Right forelimb (tissue), 1 donor: ENCODE measurements at regions not wholly inside any gene's neighbourhood (a gene's known extent, or its start where the extent isn't known, plus 50 kb on each side); places are given as distances from the start of the nearest gene placed in this dataset.
A peak's percentile ranks its signal among the peaks of the same experiment; 100 is the strongest.
"Not testable (repeated sequence)": the region's sequence is repeated elsewhere in the genome, so short reads cannot be mapped to it uniquely, and the experiment has no call there.

Experiments
- DNase-seq: peaks from one replicate; pipeline ENCODE4 v3.0.0-alpha.2; 2018

DNA sequence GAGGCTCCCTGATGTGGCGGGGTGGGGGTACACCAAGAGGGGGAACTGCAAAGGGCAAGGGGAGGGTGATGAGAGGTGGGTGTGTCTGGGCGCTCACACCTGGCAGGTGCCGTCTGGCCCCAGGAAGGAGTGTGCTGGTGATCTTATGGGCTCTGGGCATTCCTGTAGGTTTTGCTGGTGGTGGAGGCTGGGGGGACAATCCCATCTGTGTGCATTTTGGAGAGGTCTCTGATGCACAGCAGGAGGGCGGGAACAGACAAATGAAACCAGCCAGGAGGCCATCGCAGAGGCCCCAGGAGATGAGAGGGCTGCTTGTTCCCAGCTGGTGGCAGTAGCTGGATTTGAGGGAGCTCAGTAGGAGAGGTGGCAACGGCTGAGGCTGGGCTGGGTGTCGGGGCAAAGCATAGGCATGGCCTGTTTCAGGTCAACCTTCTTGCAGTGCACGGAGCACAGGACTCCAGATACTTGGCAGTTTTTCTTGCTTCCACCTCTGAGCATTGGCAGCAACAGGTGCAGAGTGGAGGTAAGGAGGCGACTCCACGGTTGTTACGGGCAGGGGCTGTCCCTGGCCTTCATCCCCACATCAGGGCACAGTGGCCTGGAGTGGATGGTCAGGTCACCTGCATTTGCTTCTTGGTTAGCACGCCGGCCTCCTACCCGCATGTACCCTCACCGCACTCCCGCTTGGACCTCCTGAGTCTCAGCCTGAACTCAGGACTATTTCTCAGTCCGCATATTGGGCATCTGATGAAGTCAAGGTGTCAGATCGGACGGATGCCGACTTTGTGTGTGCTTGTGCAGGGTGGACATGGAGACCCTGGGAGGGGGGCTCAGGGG, 194.2 kb upstream of the HDAC4 start:
- DNase-seq = peak; percentile 35

DNA sequence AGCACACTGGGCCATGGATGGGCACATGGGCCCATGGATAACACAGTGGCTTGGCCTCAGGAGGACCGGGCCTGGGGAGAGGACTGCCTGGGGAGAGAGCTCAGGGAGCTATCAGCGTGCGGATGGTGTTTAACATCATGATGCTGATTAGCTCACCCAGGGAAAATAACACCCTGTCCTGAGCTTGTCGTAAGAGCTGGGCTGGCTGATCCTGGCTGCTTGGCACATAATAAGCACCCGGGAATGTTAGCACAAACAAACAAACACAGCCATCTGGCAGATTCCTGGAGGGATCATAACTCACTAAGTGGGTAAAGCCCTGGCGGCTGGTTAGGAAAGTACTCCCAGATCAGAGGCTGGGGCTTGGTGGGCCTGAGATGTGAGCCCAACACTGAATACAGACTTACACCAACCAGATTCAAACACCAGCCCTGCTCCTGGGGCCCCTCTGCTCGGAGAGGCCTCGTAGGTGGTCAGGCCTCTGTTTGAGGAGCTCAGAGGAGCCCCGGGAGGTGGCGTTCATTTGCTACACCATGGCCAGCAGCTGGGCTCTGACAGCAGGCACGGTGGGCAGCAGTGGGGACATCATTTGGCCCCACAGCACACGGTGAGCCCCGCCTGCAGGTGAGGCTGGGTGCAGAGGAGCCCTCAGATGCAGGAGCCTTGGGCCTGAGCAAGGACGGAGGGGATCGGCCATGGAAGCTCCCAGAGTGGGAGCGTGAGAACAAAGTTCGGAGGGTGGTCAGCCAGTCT, 193.4 kb upstream of the HDAC4 start:
- DNase-seq = peak; percentile 28

DNA sequence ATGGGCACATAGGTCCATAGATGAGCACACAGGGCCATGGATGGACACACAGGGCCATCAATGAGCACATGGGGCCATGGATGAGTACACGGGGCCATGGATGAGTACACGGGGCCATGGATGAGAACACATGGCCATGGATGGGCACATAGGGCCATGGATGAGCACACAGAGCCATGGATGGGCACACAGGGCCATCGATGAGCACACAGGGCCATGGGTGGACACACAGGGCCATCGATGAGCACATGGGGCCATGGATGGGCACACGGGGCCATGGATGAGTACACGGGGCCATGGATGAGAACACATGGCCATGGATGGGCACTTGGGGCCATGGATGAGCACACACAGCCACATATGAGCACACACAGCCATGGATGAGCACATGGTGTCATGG, 192.6 kb upstream of the HDAC4 start:
- no peak for DNase-seq

DNA sequence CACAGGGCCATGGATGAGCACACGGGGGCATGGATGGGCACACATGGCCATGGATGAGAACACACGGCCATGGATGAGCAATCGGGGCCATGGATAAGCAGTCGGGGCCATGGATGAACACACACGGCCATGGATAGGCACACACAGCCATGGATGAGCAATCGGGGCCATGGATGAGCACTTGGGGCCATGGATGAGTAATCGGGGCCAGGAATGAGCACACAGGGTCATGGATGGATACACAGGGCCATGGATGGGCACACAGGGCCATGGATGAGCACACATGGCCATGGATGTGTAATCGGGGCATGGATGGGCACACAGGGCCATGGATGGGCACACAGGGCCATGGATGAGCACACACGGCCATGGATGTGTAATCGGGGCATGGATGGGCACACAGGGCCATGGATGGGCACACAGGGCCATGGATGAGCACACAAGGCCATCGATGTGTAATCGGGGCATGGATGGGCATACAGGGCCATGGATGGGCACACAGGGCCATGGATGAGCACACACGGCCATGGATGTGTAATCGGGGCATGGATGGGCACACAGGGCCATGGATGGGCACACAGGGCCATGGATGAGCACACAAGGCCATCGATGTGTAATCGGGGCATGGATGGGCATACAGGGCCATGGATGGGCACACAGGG, 191.9 kb upstream of the HDAC4 start:
- not testable (repeated sequence) for DNase-seq

DNA sequence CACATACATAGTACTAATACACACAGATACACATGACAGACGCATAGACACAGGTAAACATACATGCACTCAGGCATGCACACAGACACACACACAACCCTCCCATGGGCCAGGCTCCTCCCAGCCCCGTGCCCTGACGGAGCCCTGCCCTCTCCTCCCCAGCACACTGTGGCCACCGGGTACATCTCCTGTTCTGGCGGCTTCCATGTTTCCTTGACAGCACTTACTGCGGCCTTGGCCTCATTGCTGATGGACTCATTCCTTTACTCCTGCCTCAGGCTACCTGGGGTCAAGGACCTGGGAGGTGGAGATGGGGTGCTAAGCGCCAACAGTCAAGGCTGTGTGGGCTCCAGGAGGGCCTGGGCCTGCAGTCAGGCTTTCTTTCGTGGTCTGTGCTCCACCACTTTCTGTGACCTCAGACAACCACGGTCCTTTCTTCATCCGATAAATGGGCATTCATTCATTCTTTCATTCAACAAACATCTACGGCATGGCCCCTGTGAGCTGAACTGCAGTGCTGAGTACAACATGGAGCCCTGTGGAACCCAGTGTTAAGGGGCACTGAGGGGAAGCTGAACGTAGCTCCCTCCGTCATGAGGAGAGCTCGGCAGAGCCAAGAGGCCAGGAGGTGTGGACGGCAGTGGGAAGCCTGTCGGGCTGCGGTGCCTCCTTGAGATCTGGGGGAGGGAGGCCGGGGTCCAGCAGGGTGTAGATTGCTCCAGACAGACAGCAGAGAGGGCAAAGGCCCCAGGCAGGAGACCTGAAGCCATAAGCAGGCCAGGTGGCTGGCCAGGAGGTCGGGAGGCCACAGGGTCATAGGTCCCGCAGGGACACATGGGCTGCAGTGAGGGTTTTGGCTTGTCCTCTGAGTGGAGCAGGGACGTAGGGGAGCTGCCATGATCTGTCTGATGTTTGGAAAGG, 190.4 kb upstream of the HDAC4 start:
- DNase-seq = peak; percentile 18

DNA sequence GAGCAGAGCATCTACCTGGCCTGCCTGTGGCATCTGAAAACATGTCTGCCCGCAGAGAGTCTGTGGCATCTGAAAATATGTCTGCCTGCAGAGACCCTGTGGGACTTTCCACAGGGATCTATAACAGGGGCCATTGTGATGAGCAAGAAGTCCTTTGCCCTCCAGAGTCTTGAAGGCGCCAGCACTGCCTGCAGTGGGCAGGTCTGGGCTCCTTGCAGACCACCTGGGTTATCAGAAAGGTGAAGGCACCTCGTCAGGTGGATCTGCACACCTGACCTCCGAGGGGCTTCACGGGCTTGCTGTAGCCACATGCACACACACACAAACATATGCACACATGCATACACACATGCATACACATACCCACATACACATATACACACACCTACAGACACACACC, 189.5 kb upstream of the HDAC4 start:
- no peak for DNase-seq

DNA sequence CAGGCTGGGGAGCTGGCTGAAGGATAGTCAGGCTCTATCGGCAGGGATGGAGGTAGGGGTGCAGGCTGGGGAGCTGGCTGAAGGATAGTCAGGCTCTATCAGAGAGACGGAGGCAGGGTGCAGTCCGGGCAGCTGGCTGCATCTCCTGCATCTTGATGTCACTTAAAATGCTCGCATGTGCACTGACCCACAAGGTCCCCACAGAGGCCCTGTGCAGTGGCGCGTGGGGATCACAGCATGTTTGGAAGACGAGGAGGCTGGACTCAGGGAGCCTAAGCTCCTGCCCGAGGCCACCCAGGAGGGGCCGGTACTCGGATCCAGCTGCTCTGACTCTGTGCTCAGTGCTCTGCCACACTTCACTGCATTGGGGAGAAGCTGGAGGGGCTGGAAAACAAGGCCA, 189.0 kb upstream of the HDAC4 start:
- no peak for DNase-seq

DNA sequence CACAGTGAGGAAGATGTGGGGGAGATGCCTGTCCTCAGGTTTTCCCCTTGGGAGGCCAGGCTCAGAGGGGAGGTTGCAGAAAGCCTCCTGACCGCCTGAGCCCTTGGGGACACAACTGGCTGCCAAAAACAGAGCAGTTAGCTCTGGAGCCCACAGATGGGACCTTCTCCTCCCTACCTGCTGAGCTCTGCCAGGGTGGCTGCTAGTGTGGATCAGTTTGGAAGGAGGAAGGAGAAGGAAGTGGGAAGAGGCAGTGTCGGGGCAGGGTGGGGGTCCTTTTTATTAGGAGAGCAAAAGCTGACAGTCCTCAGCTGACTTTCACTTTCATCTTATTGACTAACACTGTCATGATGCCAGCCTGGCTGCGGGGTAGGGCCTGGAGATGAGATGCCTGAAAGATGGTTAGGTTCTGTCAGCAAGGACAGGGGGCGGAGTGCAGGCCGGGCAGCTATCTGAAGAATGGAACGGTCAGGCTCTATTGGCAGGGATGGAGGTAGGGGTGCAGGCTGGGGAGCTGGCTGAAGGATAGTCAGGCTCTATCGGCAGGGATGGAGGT, 188.5 kb upstream of the HDAC4 start:
- DNase-seq = no peak

DNA sequence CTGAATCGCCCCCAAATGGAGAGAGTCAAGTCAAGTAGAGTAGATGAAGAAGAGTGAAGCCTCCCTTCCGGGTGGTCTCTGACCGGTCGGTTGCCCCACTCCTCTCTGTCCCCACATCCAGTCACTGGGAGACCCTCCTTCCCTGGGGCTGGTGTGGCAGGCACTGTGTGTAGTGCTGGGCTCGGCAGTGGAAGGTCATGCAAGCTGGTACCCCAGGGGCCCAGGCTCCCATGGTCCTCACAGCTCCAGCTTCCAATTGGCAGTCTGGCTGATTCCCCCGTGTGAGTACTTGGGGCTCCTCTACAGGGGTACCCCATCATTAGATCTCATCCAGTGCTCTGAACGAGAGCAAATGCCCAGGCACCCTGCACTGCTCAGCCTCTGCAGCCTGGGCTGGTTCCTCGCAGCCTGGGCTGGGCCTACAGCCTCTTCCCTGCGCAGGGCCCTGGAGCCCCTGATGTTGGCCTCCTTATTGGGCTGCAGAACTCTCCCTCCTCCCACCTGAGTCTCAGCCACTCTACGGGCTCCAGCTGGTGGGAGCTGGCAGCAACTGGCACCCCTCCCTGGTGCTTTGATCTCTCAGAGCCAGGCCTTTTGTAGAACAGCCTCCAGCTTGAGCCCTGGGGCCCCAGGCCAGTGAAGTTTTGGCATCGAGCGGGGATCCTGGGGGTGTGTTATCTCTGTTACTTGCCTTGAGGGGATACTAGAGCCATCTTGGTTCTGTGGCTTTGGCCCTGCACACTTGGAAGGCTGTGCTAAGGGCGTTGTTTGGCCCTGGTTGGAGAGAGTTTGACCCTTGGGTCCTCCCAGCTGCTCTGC, 187.8 kb upstream of the HDAC4 start:
- DNase-seq = no peak

DNA sequence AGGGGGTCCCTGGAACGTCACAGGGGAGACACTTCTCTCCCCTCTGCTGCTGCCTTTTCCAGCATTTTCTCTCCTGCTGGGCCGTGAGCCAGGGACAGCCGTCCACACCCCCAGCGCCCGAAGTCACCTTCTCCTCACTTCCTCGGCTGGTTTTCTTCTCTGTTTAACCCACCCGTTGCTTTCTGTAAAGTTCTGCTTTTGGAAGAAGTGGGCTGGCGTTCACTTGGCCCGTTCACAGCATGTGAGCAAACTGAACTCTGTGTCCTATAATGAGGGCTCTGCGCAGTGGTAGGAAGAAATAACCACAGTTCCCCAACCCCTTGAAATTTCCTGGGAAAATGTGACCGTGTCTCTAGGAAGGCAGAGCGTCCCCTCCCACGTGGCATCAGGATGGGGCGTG, 187.0 kb upstream of the HDAC4 start:
- DNase-seq = no peak

DNA sequence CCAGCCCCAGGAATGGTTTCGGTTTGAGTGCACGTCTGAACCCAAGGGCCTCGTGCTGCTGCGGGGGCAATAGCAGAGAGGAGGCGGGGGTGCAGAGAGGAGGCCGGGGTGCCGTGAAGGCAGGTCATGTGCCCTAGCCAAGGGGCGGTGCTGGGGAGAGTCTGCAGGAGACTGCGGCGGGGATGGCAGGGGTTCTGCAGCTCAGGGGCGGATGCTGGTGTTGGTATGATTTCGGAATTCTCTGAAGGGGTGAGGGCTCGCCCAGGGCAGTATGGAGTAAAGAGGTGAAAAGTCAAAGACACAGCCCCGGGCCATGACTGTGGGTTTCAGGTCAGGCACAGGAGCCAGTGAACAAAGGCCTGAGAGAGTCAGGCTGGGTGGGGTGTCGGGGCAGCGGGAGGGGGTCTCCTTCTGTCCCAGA, 186.5 kb upstream of the HDAC4 start:
- DNase-seq = no peak

DNA sequence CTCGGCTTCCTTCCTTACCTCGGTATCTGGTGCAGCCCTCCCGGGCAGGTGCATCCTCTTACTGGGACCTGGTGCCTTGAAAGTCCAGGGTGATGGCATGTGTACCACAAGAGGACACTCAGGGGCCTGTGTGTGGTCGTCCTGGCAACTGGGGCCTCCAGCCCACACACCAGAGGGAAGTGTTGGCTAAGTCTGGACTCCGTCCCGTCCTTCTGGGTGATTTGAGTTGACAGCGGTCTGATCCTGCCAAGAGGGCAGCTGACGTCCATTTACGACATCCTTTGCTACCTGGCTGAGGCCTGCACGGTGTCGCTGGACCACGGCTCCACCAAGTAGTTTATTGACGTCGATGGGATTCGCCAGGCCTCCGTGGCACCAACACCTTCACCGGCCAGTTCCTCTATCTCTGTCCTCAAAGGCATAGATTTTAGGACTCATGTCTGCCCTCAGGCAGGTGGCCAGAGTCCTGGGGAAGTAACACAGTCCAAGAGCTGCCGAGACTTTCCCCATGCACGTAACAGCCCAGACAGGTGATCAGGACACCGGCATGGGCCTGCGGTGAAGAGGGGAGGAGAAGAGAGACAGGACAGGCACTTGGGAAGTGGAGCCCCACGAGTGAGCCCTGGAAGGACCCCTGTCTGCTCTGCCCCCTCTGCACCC, 186.0 kb upstream of the HDAC4 start:
- DNase-seq = no peak

DNA sequence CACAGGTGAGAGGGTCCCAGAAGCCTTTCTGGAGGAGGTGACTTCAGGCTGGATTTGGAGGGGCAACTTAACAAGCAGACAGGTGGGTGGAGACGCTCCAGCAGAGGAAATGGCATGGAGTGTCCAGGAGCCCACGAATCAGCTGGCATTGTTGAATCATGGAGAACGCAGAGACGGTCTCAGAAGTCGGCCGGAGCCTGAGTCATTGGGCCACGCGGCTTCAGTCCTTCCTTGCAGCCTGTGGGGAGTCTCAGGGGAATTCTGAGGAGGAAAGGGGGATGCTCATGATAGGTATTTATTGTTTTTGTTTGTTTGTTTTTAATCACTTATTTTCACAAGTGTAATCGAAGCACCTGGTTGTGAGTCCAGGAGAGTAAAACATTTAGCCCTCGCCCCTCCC, 184.6 kb upstream of the HDAC4 start:
- no peak for DNase-seq

DNA sequence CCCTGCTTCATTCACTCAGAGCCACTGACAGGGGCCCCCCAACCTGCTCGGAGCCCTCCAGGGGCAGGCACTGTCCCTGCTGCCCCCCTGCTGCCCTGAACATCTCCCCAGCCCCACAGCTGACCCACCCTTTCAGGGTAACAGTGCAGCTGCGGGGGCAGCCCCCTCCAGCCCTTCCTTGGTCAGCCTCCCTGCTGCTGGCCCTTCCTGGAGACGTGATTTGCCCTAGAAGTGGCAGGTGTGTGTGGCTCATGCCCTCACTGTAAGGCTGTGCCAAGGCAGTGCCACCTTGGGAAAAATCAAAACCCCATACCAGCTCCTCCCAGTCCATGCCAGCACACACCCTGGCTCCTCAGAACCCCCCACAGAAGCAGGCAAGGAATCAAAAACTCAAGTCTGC, 184.2 kb upstream of the HDAC4 start:
- no peak for DNase-seq

DNA sequence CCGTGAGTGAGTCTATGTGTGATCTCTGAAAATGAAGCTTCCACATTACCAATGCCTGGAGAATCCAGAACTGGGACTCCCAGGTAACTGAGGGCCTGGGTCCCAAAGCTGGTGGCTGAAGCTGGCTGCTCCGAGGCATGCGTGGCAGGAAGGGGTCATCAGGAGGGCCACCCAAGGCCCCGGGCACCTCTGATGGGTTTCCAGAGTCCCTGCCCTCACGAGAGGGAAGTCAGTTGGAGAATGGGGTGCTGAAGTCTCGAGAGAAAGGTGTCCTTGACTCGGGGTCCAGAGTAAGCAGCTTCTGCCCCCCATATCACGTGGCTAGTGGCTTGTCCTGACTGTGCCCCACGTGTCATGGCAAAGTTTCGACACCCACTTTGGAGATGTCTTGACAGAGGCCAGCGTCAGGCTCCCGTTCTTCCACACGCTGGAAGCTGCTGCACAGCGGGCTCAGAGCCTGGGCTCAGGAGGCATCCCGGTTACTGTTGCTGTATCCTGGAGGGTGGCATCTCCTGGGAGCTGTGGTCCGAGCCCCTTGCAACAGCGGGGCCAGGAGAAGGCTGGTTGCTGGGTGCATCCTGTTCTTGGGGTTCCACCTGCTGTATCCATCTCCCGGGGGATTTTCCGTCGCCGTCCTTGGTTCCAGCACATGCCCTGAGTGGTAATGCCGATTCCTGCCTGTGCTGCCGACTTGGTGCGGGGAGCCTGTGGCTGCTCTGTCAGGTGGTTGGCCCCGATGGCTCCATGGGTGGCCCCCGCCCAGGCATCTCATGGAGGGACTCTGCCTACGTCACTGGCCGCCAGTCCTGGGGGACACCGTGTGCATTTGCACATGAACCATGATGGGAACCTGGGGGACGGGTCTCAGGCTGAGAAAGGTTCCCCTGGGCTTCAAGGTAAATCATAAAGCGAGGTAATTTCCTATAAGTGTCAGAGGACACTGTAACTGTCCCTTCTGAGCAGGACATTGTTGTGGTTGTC, 183.3 kb upstream of the HDAC4 start:
- DNase-seq = no peak

DNA sequence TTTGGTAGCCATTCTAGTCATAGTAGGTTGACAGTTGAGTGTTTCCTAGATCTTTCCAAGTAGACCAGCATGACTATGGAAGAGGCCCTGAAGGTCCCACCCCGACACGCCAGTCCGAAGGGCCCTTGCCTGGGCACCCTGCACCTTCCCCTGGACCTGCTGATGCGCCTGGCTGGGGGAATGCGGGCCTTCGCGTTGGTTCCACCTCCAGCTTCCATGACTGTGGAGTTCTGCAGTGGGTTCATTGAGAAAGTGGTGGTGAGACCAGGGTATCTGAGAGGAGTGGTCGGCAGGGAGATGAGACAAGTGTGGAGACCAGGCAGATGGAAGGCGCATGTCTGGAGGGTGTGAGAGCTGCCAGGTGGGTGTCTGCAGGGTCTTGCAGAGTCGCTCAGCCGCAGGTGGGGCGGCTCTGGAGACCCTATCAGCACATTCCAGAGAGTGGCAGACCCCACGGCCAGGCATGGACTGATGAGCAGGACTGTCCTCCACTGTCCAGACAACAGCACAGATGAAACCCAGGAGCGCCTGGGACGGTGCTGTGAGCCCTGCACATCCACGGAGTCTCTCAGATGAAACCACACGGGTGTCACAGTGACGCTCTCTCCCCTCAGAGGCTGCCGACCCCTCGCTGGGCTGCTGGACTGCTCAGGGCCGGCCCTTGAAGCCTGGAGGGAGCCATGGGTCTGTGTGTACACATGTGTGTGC, 182.5 kb upstream of the HDAC4 start:
- no peak for DNase-seq

DNA sequence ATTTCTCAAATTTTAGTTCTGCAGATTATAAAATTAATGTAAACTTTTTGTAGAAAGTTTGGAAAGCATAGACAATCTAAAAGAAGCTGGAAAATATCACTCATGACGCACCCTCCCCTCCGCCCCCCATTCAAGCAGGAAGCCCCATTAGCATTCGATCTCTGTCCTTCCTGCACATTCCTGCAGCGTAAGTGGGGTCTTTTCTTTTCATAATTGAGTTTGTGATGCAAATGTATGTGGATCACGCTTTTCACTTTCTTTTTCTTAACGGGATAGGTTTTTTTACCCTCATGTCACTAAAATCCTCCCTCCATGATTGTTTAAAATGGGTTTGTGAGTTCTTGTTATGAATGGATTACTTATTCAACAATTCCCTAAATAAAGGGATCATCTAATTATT, 181.7 kb upstream of the HDAC4 start:
- DNase-seq = no peak

DNA sequence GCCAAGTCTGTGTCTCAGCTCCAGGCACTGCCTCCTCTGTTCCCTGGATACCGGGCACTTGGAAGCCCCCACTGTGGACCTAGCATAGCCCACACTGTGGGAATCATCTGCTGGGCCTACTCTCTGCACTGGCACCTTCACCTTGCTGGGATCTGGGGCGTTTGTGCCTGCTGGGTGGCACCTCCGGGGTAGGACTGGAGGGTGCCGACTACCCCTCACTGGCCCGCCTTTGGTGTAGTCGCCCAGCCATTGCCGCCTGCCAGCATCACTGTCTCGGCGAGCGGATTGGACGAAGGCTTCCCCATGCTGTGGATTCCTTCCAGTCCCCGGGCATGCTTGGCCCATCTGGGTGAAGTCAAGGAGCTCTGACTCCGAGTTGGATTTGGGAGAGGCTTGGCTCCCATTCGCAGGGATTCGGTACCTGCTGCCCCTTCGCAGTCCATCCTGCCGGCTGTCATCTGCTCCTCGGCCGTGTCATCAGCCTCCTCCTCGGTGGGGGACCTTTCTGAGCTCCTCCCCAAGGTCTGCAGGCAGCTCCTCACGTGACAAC, 180.6 kb upstream of the HDAC4 start:
- DNase-seq = no peak

DNA sequence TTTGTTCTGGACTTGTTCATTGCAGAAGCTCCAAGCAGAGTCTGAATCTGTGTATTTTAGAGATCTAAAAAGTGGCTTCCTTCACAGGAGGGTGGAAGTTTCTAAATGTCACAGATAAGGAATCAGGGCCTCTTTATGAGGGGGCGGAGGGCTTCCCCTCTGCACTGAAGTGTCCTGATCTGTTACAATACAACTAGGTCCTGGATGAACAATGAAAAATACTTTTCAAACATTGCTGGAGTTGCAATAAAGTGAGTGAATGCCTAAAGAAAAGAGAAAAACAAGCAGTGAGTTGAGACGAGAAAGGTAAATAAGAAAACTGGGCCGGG, 179.3 kb upstream of the HDAC4 start:
- no peak for DNase-seq
